OCI-LY7 (cell line): ENCODE measurements at regions not wholly inside any gene's neighbourhood (a gene's known extent, or its start where the extent isn't known, plus 50 kb on each side); places are given as distances from the start of the nearest gene placed in this dataset.

Experiments used
- EZH2phosphoT487 ChIP-seq: fragments of 200-600 bp; sonication (generic); IDR thresholded peaks from 2 replicates; pipeline ENCODE4 v1.6.1; 2018; ENCODE audit warnings: low read depth, borderline replicate concordance, mild to moderate bottlenecking, mixed run types, antibody characterized with exemption, low read length, moderate library complexity, mixed read lengths
- TF ChIP-seq, protein P1 (sequence below): fragments of 200-600 bp; sonication (generic); conservative IDR thresholded peaks from 2 replicates; pipeline ENCODE4 v1.5.1; 2014; ENCODE audit warnings: mild to moderate bottlenecking, antibody characterized with exemption, low read length, moderate library complexity, mixed read lengths

GRCh38 chr3:166498446-166498845 is 661.2 kb upstream of the BCHE start:
- TF ChIP-seq, protein P1, sequence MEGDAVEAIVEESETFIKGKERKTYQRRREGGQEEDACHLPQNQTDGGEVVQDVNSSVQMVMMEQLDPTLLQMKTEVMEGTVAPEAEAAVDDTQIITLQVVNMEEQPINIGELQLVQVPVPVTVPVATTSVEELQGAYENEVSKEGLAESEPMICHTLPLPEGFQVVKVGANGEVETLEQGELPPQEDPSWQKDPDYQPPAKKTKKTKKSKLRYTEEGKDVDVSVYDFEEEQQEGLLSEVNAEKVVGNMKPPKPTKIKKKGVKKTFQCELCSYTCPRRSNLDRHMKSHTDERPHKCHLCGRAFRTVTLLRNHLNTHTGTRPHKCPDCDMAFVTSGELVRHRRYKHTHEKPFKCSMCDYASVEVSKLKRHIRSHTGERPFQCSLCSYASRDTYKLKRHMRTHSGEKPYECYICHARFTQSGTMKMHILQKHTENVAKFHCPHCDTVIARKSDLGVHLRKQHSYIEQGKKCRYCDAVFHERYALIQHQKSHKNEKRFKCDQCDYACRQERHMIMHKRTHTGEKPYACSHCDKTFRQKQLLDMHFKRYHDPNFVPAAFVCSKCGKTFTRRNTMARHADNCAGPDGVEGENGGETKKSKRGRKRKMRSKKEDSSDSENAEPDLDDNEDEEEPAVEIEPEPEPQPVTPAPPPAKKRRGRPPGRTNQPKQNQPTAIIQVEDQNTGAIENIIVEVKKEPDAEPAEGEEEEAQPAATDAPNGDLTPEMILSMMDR = no peak
- no peak for TF ChIP-seq EZH2phosphoT487
